Epithelial cell of prostate (primary cell): ENCODE measurements at regions not wholly inside any gene's neighbourhood (a gene's known extent, or its start where the extent isn't known, plus 50 kb on each side); places are given as distances from the start of the nearest gene placed in this dataset.

Experiments
- DNase-seq: peaks from one replicate; pipeline ENCODE4 v3.0.0-alpha.2; 2011; ENCODE audit warnings: low read depth, low spot score
- H3K27ac ChIP-seq: fragments of 450-650 bp; 2 replicates; pipeline ENCODE4 v1.5.1; 2017; ENCODE audit warnings: mild to moderate bottlenecking

DNA sequence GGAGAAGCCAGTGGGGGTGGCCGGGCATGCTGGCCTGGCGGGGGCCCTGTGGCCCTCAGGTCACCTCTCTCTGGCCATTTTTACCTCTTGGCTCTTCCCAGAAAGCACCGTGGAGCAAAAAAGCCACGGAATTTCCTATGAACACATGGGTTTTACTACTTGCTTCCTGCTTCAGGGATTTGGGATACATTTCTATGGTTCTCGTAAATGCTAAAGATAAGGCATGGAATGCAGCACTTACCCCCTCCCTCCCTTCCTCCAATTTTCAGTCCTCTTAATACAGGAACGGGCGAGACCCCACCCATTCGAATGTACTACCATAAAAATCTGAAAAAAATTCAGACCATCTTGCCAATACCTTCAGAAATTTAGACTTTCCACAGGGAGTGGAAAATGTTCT is 279.7 kb downstream of the ARHGAP12 start:
- DNase-seq = no peak

DNA sequence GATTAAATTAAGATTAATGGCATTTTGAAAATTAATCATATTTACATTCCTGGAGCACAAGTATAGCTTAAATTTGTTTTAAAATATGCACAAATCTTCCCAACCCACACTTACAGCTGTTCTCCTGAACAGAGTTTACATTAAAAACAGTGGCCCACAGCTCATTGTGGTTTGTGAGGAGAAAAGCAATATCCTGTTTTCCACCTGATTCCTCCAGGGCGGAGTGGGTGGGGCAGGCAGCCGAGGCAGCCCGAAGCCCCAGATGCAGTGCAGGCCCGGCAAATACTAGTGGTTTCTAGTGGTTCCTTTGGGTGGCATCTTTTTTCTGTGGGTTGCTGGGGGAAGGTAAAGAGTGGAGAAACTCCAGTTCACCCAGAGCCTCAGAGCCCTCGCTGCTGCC is 280.8 kb downstream of the ARHGAP12 start:
- H3K27ac ChIP-seq = no peak overlapping the region
- no peak for DNase-seq

More for the DNA sequence above, 279.7 kb downstream of the ARHGAP12 start:
- H3K27ac ChIP-seq = no peak overlapping the region

DNA sequence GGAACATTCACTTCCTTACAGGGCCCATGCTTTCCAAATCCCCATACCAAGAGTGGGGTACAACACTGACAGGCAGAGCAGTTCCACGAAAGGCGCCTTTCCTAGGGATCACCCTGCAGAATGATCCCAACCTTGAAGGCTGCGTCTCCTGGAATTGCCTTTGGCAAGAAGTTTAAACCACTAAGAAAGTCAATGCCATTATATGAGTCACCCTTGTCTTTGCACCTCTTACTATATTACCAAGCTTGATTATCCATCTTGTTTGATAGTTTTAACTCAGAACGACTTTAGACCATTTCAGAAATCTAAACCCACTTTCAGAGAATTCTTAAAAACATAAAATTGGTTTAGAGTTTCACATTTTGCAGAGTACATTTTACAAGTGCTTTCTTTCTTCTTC is 282.1 kb downstream of the ARHGAP12 start:
- no peak for DNase-seq
- H3K27ac ChIP-seq = no peak overlapping the region

DNA sequence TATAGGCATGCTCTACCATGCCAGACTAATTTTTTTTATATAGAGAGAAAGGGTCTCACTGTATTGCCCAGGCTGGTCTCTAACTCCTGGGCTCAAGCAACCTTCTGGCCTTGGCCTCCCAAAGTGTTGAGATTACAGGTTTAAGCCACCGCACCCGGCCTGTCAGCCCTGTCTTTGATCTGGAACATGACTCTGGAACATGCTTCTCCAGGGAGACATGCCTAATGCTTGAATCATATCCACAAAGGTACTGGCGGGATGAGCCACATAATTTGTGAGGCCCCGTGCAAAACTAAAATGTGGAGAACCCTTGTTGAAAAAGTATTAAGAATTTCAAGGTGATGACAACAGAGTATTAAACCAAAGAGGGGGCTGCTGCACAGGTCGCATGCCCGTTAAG is 282.8 kb downstream of the ARHGAP12 start:
- no peak overlapping the region for H3K27ac ChIP-seq
- DNase-seq = no peak

DNA sequence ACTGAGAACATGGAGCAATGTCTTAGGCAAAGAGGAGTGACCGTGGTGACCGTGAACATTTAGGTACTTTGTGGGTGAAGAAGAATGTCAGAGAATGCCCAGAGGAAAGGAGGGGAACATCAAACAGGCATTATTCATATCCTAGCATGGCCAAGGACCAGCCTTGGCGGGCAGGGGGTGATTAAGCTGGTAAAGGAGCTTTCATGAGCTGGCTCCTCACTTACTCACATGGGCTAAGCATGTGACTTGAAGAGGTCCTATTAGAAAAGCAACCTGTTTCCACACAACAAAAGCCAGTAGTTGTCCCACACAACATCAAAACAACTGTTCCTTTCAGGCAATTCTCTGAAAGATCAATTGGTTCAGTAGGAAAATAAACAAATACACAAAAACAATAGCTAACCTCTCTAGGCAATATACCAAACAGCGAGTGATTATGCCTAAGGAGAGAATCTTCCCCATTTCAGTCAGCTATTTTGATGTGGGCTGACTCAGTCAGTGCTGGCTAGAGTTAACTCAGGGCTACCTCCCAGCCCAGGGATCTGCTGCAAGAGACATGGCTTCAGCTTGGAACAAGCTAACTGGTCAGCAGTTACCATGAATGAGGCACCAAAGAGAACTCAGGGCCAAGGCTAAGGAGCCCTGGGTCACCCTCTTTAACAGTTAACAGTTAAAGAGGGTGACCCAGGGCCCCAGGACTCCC is 283.5 kb downstream of the ARHGAP12 start:
- DNase-seq = no peak
- H3K27ac ChIP-seq = no peak overlapping the region

DNA sequence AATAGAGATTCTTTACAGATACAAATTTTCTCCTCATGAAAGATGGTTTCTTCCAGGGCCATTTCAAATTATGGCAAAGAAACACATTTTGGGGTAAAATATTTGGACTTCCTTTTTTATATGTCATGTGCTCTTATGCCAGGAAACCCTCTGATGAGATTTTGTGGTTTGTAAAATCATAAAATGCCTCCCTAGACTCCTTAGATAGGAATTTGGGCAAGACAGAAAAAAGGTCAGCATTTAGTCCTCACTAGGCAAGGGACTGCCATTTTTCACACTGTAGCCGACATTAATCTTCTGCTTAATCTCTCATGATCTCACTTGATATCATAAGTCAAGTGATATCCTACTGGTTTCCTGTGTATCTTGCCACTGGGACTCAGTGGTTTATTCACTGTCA is 286.4 kb downstream of the ARHGAP12 start:
- no peak for DNase-seq

DNA sequence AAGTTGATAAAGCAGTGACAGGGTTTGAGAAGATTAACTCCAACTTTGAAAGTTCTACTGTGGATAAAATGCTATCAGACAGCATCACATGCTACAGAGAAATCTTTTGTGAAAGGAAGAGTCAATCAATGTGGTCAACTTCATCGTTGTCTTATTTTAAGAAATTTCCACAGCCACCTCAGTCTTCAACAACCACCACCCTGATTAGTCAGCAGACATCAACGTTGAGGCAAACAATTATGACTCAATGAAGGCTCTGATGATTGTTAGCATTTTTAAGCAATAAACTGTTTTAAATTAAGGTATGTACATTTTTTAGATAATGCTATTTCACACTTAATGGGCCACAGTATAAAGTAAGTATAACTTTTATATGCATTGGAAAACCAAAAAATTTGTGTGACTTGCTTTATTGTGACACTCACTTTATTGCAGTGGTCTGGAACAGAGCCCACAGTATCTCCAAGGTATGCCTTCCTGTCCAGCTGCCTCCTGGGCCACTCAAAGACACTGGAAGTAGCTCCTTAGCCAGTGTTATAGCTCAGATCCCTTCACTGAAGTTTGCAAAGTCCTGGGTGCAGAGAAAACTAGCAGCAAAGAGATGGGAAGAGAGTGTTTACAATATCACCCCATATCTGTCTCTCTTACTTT is 293.1 kb downstream of the ARHGAP12 start:
- DNase-seq = no peak
- no peak overlapping the region for H3K27ac ChIP-seq

More for the DNA sequence above, 286.4 kb downstream of the ARHGAP12 start:
- H3K27ac ChIP-seq = no peak overlapping the region

DNA sequence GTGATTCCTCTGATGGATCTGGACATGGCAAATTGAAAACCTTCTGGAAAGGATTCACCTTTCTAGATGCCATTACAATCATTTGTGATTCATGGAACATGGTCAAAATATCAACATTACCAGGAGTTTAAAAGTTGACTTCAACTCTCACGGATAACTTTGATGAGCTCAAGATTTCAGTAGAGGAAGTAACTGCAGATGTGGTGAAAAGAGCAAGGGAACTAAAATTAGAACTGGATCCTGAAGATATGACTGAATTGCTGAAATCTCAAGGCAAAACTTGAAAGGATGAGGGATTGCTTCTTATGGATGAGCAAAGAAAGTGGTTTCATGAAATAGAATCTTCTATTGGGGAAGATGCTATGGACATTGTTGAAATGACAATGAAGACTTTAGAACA is 293.6 kb downstream of the ARHGAP12 start:
- no peak for DNase-seq
- H3K27ac ChIP-seq = no peak overlapping the region

DNA sequence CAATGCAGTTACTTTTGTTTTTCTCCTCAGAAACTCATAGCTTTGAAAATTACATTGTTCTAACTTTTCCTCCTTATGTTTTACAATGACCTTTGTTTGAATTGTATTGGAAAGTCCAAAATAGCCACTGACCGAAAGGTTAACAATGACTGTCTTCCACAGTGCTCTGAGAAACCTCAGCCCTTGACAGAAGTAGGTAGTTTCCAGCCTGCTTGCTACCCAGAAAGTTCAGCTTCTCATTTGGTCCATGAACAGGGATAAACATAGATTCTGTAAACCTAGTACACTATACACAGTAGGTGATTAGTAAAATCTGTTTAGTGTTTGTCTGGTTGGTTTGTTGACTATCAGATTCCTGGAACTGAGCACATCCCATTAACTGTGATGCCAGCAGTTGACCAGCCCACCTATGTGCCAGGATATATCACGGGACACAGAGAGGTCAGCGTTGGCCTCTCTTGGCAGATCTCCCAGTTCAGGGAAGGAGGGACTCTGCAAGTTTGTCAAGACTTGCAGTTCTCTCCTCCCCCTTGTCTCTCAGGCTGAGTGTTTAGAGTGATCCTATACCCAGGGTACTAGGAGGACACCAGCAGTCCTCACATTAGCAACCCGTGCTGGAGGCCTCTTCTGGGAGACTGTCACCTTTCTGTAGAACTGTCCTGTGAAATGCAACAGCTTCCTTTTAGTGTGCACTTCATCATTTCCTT is 297.6 kb downstream of the ARHGAP12 start:
- DNase-seq = no peak
- H3K27ac ChIP-seq = no peak overlapping the region

DNA sequence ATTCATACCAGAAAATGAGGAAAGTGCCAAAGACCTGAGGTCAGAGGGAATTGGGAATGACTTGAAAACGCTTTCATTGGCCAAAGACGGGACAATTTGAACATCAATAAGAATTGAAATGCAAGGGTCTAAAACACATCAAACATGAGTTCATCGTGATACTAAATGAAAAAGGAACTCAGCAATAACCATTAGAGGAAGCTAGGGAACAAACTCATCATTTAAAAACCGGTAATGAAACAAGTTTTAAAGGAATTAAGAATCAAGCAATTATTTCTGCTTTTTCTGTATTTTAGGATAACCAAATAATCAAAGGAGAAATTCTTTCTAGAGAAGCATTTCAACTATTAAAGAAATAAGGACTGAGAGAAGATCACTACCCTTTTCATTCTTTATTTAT is 303.1 kb downstream of the ARHGAP12 start:
- no peak overlapping the region for H3K27ac ChIP-seq
- no peak for DNase-seq

DNA sequence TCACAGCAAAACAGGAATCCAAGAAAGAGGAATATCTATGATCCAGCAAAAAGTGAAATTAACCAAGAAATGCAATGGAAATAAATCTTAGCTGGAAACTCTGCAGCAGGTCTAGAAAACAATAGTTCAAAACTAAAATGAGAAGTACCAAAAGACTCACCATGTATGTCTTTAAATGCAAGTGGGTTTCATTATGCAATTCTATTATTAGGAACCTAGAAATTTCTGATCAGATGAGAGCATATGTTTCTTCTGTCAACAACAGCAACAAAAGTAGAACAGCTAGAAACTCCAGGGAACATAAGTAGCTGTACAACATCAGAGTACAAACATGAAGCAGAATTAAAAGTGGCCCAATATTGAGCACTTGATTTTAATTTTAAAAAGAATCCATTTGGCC is 304.0 kb downstream of the ARHGAP12 start:
- H3K27ac ChIP-seq = no peak overlapping the region
- no peak for DNase-seq

DNA sequence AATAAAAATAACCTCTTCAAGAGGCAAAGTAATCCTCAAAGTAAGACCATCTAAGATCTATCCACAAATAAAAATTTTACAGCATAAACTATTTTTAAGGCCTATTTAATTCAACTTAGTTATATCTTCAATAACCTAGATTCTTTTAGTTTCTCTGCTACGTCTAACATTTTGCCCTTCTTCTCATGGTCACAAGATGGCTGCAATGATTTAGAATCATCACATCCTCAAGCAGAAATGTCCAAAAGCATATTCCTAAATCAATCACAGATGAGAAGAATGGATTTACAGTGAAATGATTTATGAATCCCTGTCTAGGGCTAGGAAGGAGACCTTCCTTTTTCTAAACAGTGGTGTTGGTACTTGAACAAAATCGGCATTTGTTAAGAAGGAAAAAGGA is 304.7 kb downstream of the ARHGAP12 start:
- H3K27ac ChIP-seq = no peak overlapping the region

DNA sequence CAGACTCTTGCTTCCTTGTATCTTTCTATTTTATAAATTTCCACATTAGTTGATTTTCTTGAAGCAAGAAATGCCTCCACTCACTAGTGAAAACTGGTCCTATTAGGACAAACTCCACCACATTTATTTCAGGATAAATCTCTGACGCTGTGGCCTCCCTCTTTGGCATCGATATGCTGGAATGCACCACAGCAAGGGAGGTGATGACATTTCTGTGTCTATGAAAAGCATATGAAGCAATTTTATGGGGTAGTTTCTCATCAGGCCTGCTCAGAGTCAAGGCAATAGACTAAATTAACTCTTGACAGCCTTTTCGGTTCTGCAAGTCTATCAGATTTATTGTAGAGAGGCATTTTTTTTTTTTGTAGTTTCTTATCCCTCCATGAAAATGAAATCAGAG is 304.4 kb downstream of the ZEB1 start:
- no peak overlapping the region for H3K27ac ChIP-seq
- no peak for DNase-seq

More for the DNA sequence above, 304.7 kb downstream of the ARHGAP12 start:
- no peak for DNase-seq

DNA sequence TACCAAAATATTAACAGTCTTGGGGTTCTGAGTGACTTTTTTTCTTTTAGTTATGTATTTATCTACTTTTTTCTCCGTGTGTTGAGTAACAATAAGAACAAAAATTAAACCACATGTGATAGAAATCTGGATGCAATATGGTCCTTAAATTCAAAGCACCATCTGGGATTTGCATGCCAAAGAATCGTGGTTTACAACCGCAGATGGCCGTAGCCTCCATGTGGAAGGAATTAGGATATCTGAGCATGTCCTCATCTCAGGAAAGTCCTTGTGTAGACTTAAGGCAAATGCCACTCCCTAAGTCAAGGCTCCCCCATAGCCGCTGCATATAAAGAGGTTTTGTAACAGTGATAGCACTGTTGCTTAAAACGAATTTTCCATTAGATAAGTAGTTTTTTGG is 304.0 kb downstream of the ZEB1 start:
- H3K27ac ChIP-seq = no peak overlapping the region

DNA sequence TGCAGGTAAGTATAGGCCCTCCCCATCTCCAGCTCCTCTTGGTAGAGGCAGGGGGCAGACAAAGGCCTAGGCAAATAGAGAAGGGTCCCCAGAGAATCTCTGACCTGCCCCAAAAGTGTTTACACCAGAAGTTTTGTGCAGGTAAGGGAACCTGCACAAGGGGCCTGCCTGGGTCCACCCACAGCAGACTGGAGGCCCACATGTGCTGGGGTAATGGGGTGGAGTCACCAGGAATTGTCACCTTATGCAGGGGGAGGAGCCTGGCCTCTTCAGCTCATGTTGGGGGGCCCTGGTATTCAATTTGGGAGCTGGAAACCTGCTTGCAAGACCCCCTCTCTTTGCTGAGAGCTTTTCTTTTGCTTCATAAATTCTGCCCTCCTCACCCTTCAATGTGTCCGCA is 302.7 kb downstream of the ZEB1 start:
- no peak for DNase-seq
- no peak overlapping the region for H3K27ac ChIP-seq

More for the DNA sequence above, 304.0 kb downstream of the ZEB1 start:
- DNase-seq = no peak

DNA sequence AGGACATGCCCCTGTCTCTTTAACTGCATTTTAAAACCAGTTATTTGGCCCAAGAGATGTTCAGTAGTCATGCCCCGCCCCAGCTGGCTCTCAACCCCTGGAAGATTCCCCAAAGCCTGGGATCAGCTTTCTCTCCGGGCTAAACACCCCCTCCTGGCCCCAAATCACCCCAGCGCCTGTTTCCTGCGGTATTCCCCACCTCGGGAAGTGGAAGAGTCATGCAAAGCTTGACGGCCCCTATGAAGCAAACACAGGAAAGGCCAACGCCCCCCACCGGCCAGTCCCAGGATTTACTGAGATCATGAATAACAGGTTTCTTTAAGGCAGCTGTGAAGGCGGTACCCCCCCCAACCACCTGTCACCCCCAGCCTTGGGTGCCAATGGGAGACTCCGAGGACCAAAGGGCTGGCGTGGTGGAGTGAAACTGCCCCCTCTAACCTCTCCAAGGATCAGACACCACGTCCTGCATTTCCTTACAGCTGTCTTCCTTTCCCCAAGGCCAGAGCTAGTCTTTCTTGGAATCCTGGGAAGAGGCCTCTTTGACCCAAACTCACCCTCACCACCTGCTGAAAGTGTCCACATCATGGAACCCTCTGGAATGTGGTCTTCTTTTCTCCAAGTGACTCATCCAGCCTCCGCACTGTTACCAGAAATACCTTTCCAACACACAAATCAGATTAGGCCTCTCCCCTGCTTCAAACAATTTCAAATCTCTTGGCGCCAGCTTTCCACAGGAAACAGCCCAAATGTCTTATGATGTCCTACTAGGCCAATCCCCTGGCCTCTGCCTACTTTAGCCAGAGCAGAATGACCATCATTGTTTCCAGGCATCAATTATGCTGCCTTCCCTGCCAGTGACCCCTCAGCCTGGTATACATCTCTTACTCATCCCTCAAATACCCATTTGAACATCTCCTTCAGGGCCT is 301.5 kb downstream of the ZEB1 start:
- H3K27ac ChIP-seq = no peak overlapping the region
- no peak for DNase-seq

DNA sequence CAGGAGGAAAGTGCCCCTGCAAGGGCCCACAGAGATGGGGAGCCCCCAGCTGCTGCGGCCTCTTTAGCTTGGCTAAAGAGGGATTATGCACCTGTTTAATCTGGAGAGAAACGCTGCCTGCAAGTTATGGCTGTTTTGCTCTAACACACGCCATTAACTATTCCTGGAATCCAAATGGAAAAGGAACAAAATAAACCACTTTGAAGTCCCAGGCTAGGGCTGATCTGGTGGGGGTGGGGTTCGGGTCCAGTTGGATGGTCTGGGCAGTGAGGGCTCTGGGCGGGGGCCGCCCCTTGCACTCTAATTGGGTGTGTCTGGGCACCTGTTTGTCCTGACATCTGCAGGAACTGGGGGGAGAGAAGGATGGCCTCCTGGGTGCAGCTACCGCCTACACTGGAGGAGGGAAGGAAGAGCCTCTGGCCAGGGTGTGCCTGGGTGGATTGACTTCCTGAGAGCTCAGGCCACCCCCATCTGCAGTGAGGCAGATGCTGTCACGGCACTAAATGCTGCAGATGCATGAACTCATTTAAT is 300.6 kb downstream of the ZEB1 start:
- no peak for DNase-seq
- no peak overlapping the region for H3K27ac ChIP-seq

DNA sequence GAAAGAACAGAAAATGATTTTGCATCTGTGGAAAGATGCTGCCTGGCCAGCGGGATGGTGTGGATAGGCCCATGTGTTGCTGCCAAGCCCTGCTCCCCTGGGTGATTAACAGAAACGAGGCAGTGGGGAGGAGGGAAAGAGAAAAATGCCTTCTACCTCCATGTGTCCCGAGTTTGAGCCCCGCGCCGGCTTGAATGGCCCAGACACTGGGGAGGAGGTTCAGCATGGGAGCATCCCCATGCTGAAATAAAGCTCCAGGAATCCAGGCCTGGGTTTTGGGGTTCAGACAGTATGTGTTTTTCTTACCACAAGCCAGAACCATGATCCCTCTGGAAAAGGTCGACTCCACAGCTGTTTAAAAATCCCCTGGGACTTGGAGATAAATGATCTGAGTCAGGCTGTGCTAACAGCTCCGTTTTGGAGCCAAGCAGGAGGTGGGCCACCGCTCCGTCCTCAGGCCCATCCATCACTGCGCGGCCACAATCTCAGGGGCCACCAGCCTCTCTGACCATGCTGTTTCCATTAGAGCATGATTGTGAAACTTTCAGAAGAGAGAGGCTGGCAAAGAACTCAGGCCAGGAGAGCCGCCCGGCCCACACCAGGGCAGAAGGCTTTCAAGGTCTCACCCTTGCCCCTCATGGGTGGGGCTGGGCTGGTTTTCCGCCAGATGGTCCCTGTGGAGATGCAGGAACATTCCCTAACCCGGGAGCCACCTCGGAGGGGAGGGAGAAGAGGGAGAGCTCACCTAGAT is 299.7 kb downstream of the ZEB1 start:
- no peak overlapping the region for H3K27ac ChIP-seq
- no peak for DNase-seq

DNA sequence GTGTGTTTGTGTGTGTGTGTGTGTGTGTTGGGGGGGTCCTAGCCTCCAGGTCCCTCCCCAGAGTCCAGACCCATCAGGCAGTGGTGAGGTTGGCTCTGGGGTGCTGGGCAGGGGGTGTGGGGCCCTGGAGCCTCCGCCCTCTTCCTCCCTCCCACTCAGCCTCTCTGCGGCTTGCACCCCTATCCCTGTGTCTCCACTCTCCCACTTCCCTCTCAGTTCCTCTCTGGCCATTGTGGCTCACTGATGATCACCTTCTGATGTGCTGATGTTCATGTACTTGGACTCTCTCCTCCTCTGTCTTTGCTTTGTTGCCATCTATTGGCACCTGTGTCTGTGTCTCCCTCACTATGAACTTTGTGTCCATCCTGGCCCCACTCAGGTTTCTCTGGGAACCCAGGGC is 298.7 kb downstream of the ZEB1 start:
- H3K27ac ChIP-seq = no peak overlapping the region
- DNase-seq = no peak
